Heart right ventricle (tissue), 16 donors: ENCODE measurements at regions not wholly inside any gene's neighbourhood (a gene's known extent, or its start where the extent isn't known, plus 50 kb on each side); places are given as distances from the start of the nearest gene placed in this dataset.

Source experiments
- ATAC-seq, 8 donors: fragments of 200-7000 bp; cut with Tn5 transposase; one replicate each; pipeline ENCODE4 v1.9.1; 2020; ENCODE audit warnings: mild to moderate bottlenecking in 8 of 8, moderate library complexity in 8 of 8, moderate number of reproducible peaks in 1 of 8
- DNase-seq, 2 donors: peaks; one replicate each; pipeline ENCODE4 v3.0.0-alpha.2; 2020
- H3K27ac ChIP-seq, 10 donors: fragments of 200-600 bp; sonication (generic) in 2 of 10; one replicate each; pipeline versions ENCODE4 v1.5.0 to v1.8.0; 2020 to 2022; ENCODE audit warnings: mild to moderate bottlenecking in 3 of 10
- H3K27me3 ChIP-seq, 7 donors: fragments of 200-600 bp; one replicate each; pipeline ENCODE4 v1.8.0; 2021 to 2022; ENCODE audit warnings: mild to moderate bottlenecking in 2 of 7
- H3K36me3 ChIP-seq, 9 donors: fragments of 200-600 bp; sonication (generic) in 1 of 9; one replicate each; pipeline versions ENCODE4 v1.5.0 to v1.8.0; 2020 to 2022; ENCODE audit warnings: mild to moderate bottlenecking in 2 of 9
- H3K4me1 ChIP-seq, 9 donors: fragments of 200-600 bp; sonication (generic) in 1 of 9; one replicate each; pipeline versions ENCODE4 v1.5.0 to v1.8.0; 2020 to 2022; ENCODE audit warnings: mild to moderate bottlenecking in 4 of 9
- H3K4me3 ChIP-seq, 10 donors: fragments of 200-600 bp; sonication (generic) in 2 of 10; one replicate each; pipeline versions ENCODE4 v1.5.0 to v1.8.0; 2020 to 2022; ENCODE audit warnings: mild to moderate bottlenecking in 7 of 10, moderate library complexity in 2 of 10
- H3K9me3 ChIP-seq, 11 donors: fragments of 200-600 bp in 10 of 11; sonication (generic) in 2 of 11; one replicate each; pipeline versions ENCODE4 v1.5.0 to v1.8.0; 2013 to 2022; ENCODE audit warnings: mild to moderate bottlenecking in 2 of 11, control low read depth in 1 of 11, moderate library complexity in 1 of 11
- WGBS, 2 donors: extraction: QIAGEN DNeasy Blood & Tissue Kit; methylation state at CpG; one replicate each; pipeline ENCODE4 v1.1.7; 2013; ENCODE audit warnings: inconsistent platforms in 1 of 2; 5-methylcytosine and 5-hydroxymethylcytosine counted together
- intact Hi-C, 10 donors: fragments of 100-400 bp; cut with DNase I; formaldehyde crosslinking; loops; one replicate each; pipeline versions ENCODE4 v1.11.1 to v1.14.2; 2022
- TF ChIP-seq, protein P1 (sequence below), 9 donors: fragments of 200-600 bp; sonication (generic) in 2 of 9; IDR thresholded peaks; one replicate each; pipeline versions ENCODE4 v1.5.0 to v1.8.0; 2021 to 2022; ENCODE audit warnings: antibody characterized with exemption in 9 of 9, mild to moderate bottlenecking in 5 of 9, moderate library complexity in 1 of 9
- donor health status: Arrhythmogenic right ventricular cardiomyopathy.
- donor health status: ischemic (EF 13 %, LVEDD 7.1; RV severe dilation, severe dysfunction).
- donor health status: healthy with polysubstance abuse.
- donor health status: DM: no; HTN: yes; CAD: no.
- donor health status: DM: no; HTN: no; CAD: no.
- donor health status: ischemic (EF 25% LVEDD 6.9; RV normal size, moderate dysfunction).
- donor health status: ischemic (EF 25% LVEDD 5.7; RV mildly dilated, moderate dysfunction).
- donor health status: healthy.
- donor health status: DM: yes; HTN: yes; CAD: no.
- donor health status: Ischemic cardiomyopathy.
- donor health status: ischemic (EF 35%, LVEDD 5.7; RV mildly dilated, moderate dysfunction).
- donor health status: nonischemic (EF 11% LVEDD 7.7; RV severe dilation, severe dysfunction).
- donor health status: DM: yes; HTN: yes; CAD: no.
- donor health status: PGD.
- donor health status: ischemic (EF 29% LVEDD 5.4; RV normal size, mild dysfunction).
- donor health status: nonischemic (EF 23%, LVEDD 6.1; RV moderate dilation, normal function).

DNA sequence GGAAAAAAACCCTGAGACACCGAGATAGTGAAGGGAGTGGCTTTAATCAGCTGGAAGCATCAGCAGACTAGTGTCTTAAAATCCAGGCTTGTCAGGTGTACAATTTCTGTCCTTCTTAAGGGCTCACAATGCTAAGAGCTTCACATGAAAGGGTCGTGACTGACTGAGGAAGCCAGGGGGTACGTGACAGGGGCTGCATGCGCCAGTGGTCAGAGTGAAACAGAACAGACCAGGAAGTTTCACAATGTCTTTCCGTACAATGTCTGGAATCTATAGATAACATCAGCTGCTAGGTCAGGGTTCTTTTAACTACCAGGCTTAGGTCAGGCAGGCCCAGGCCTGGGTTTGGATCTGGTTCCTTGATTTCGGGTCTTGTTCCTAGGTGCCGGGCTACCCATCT, 253.0 kb downstream of the CDH10 start:
- DNase-seq, result no peak

DNA sequence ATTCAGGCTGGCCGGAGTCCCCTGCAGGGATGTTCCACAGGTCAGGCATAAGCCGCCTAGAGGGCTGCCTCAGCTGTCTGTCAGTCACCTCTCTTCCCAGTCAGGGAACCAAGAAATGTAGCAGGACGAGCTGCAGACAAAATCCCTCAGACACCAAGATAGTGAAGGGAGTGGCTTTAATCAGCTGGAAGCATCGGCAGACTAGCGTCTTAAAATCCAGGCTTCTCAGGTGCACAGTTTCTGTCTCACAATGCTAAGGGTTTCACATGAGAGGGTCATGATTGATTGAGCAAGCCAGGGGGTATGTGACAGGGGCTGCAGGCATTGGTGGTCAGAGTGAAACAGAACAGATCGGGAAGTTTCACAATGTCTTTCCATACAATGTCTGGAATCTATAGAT, 247.2 kb downstream of the CDH10 start:
- DNase-seq (no peak), ATAC-seq (no peak)
- no peaks in the 10 kb centered on the region for H3K36me3 ChIP-seq
- TF ChIP-seq, protein P1, sequence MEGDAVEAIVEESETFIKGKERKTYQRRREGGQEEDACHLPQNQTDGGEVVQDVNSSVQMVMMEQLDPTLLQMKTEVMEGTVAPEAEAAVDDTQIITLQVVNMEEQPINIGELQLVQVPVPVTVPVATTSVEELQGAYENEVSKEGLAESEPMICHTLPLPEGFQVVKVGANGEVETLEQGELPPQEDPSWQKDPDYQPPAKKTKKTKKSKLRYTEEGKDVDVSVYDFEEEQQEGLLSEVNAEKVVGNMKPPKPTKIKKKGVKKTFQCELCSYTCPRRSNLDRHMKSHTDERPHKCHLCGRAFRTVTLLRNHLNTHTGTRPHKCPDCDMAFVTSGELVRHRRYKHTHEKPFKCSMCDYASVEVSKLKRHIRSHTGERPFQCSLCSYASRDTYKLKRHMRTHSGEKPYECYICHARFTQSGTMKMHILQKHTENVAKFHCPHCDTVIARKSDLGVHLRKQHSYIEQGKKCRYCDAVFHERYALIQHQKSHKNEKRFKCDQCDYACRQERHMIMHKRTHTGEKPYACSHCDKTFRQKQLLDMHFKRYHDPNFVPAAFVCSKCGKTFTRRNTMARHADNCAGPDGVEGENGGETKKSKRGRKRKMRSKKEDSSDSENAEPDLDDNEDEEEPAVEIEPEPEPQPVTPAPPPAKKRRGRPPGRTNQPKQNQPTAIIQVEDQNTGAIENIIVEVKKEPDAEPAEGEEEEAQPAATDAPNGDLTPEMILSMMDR (IDR thresholded peaks at IDR 0.05), result no peak
- intact Hi-C loops, result no loop called here
- H3K4me3 ChIP-seq, result no peak overlapping the region
- no peaks in the 10 kb centered on the region for H3K4me1 ChIP-seq
- WGBS, 2 donors, result 70 to 74% methylated on average over 6 of the region's 6 CpGs
- H3K27ac ChIP-seq, result no peak overlapping the region
- no peaks in the 10 kb centered on the region for H3K27me3 ChIP-seq
- H3K9me3 ChIP-seq, result peaks cover 0 to 22% (median 0%) of the 10 kb centered on the region in 11 donors

More for the DNA sequence above, 253.0 kb downstream of the CDH10 start:
- TF ChIP-seq, protein P1 (IDR thresholded peaks at IDR 0.05), result no peak
- Histone ChIP-seq H3K27me3 (no peaks in the 10 kb centered on the region), H3K4me1 (no peaks in the 10 kb centered on the region), H3K4me3 (no peak overlapping the region), H3K36me3 (no peaks in the 10 kb centered on the region), H3K9me3 (peaks cover 0 to 37% (median 3%) of the 10 kb centered on the region in 11 donors), H3K27ac (no peak overlapping the region)
- no peak for ATAC-seq
- intact Hi-C loops, result no loop called here
- WGBS, 2 donors, result 60 to 78% methylated on average over 7 of the region's 7 CpGs

DNA sequence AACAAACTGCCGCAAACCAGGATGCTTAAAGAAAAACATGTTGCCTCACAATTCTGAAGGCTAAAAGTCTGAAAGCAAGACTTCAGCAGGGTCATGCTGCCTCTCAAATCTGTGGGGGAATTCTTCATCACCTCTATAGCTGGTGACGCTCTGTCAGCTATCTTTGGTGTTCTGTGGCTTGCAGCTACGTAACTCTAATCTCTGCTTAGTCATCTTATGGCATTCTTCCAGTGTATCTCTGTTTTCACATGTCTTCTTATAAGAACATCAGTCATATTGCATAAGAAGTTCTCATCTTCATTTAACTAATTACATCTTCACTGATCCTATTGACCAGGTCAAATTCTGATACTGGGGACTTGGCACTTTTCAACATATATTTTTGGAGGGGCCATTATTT, 243.0 kb downstream of the CDH10 start:
- H3K36me3 ChIP-seq, result no peaks in the 10 kb centered on the region
- no peak overlapping the region for H3K27ac ChIP-seq
- ATAC-seq, result no peak
- H3K9me3 ChIP-seq, result peaks cover 0 to 19% (median 0%) of the 10 kb centered on the region in 11 donors
- no peak for DNase-seq
- no peak overlapping the region for H3K4me3 ChIP-seq
- H3K4me1 ChIP-seq, result no peaks in the 10 kb centered on the region
- H3K27me3 ChIP-seq, result no peaks in the 10 kb centered on the region
- intact Hi-C loops, result no loop called here
- TF ChIP-seq, protein P1 (IDR thresholded peaks at IDR 0.05), result no peak
- 34 to 35% methylated on average over 3 of the region's 3 CpGs for WGBS, 2 donors

DNA sequence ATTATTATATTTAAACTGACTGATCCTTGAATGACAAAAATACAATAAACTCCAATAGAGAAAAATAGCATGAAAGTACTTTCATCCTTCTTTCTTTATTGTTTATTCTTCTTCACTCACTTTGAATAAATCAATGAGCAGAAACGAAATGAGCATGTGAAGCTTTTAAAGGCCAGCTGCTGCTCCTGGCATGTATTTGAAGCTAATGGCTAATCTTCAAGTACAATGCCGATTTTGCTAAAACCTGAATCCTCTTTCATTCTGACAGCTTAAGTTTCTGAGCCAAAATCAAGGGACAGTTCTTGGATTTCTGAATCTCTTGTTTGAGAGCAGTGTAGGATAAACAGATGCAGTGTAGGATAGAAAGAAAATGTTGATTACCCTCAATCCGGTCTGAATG, 237.3 kb downstream of the CDH10 start:
- Histone ChIP-seq H3K4me1 (no peaks in the 10 kb centered on the region), H3K27me3 (no peaks in the 10 kb centered on the region), H3K27ac (no peak overlapping the region), H3K36me3 (no peaks in the 10 kb centered on the region), H3K4me3 (no peak overlapping the region), H3K9me3 (no peaks in the 10 kb centered on the region)
- WGBS, 2 donors, result 56 to 77% methylated on average over 3 of the region's 3 CpGs
- DNase-seq, result no peak
- TF ChIP-seq, protein P1 (IDR thresholded peaks at IDR 0.05), result no peak
- intact Hi-C loops, result no loop called here
- ATAC-seq, result no peak
